Astrocyte (in vitro differentiated cells and primary cell): ENCODE measurements at regions not wholly inside any gene's neighbourhood (a gene's known extent, or its start where the extent isn't known, plus 50 kb on each side); places are given as distances from the start of the nearest gene placed in this dataset.

Source experiments
- CTCF ChIP-seq: IDR thresholded peaks from 2 replicates; pipeline ENCODE4 v1.5.1; 2011; ENCODE audit warnings: low read depth, mild to moderate bottlenecking, inconsistent platforms, low read length, moderate library complexity; ENCODE audit not compliant: insufficient read depth
- EZH2 ChIP-seq: IDR thresholded peaks from 2 replicates; pipeline ENCODE4 v1.6.1; 2012; ENCODE audit warnings: mild to moderate bottlenecking, low read length, inconsistent platforms; ENCODE audit not compliant: insufficient read depth

GRCh38 chr11:90701716-90702115 lies 478.9 kb upstream of the CHORDC1 start:
- TF ChIP-seq CTCF (no peak), EZH2 (no peak)
